OCI-LY3 (cell line): ENCODE measurements at regions not wholly inside any gene's neighbourhood (a gene's known extent, or its start where the extent isn't known, plus 50 kb on each side); places are given as distances from the start of the nearest gene placed in this dataset.

ENCODE experiments used
- EZH2phosphoT487 ChIP-seq: fragments of 200-600 bp; shearing (Covaris generic); IDR thresholded peaks from 2 replicates; pipeline ENCODE4 v1.6.1; 2018; ENCODE audit warnings: antibody characterized with exemption, mixed run types, low read depth
- TF ChIP-seq, protein P1 (sequence below): fragments of 200-600, 300-600 bp; sonication (generic); IDR thresholded peaks from 2 replicates; pipeline ENCODE4 v1.5.1; 2014; ENCODE audit warnings: antibody characterized with exemption, low read length, low read depth

DNA sequence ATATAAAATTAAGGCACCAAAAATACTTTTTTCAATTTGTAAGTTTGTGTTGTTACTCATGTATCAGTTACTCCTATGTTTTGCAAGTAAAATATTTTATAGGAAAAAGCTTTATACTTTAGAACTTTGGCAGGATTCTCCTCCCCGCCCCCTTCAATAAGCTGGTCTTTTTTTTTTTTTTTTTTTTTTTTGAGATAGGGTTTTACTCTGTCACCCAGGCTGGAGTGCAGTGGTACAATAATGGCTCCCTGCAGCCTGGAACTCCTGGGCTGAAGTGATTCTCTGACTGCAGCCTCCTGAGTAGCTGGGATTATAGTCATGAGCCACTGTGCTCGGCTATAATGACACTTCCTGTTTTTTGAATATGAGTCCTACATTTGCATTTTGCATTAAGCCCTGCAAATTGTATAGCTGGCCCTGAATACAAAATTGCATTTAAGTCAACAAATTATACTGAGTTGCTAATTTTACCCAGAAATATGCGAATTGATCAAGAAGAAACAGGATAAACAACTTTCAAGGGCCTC lies 192.9 kb downstream of the PIK3R1 start:
- TF ChIP-seq, protein P1, sequence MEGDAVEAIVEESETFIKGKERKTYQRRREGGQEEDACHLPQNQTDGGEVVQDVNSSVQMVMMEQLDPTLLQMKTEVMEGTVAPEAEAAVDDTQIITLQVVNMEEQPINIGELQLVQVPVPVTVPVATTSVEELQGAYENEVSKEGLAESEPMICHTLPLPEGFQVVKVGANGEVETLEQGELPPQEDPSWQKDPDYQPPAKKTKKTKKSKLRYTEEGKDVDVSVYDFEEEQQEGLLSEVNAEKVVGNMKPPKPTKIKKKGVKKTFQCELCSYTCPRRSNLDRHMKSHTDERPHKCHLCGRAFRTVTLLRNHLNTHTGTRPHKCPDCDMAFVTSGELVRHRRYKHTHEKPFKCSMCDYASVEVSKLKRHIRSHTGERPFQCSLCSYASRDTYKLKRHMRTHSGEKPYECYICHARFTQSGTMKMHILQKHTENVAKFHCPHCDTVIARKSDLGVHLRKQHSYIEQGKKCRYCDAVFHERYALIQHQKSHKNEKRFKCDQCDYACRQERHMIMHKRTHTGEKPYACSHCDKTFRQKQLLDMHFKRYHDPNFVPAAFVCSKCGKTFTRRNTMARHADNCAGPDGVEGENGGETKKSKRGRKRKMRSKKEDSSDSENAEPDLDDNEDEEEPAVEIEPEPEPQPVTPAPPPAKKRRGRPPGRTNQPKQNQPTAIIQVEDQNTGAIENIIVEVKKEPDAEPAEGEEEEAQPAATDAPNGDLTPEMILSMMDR: no peak
- no peak for TF ChIP-seq EZH2phosphoT487
